ENCODE measurements at regions not wholly inside any gene's neighbourhood (a gene's known extent, or its start where the extent isn't known, plus 50 kb on each side); places are given as distances from the start of the nearest gene placed in this dataset.
"Not testable (repeated sequence)": the region's sequence is repeated elsewhere in the genome, so short reads cannot be mapped to it uniquely, and the experiment has no call there.

DNA sequence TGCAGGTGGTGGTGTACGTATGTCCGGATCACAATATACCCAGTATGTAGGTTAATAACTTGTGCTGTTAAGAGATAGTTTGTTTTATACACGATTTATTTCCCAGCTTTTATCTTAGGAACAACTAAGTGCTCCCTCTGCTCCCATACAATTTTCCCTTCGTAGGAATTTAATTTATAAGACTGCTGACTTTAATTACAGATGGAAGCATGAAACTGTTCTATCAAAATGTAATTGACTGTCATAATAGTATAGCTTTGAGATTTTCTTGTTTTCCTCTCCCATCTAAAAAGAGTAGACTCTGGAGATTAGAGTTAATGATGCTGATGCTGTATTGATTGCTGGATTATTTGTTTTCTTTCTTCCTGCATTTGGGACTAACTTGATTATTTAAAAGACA is 370.7 kb upstream of the SGO1 start:
- Mint-ChIP-seq H3K27ac (ENCODE audit: unreplicated experiment) (no peak overlapping the region), H3K9me3 (ENCODE audit: unreplicated experiment) (no peaks in the 10 kb centered on the region), H3K4me3 (ENCODE audit: unreplicated experiment) (no peak overlapping the region), H3K4me1 (ENCODE audit: unreplicated experiment) (peaks cover 4% of the 10 kb centered on the region), H3K36me3 (ENCODE audit: unreplicated experiment) (no peaks in the 10 kb centered on the region), H3K27me3 (ENCODE audit: unreplicated experiment) (no peaks in the 10 kb centered on the region)
- DNase-seq (ENCODE audit: extremely low spot score, unreplicated experiment): no peak
- TF ChIP-seq, protein P1, sequence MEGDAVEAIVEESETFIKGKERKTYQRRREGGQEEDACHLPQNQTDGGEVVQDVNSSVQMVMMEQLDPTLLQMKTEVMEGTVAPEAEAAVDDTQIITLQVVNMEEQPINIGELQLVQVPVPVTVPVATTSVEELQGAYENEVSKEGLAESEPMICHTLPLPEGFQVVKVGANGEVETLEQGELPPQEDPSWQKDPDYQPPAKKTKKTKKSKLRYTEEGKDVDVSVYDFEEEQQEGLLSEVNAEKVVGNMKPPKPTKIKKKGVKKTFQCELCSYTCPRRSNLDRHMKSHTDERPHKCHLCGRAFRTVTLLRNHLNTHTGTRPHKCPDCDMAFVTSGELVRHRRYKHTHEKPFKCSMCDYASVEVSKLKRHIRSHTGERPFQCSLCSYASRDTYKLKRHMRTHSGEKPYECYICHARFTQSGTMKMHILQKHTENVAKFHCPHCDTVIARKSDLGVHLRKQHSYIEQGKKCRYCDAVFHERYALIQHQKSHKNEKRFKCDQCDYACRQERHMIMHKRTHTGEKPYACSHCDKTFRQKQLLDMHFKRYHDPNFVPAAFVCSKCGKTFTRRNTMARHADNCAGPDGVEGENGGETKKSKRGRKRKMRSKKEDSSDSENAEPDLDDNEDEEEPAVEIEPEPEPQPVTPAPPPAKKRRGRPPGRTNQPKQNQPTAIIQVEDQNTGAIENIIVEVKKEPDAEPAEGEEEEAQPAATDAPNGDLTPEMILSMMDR (IDR thresholded peaks at IDR 0.05): no peak

DNA sequence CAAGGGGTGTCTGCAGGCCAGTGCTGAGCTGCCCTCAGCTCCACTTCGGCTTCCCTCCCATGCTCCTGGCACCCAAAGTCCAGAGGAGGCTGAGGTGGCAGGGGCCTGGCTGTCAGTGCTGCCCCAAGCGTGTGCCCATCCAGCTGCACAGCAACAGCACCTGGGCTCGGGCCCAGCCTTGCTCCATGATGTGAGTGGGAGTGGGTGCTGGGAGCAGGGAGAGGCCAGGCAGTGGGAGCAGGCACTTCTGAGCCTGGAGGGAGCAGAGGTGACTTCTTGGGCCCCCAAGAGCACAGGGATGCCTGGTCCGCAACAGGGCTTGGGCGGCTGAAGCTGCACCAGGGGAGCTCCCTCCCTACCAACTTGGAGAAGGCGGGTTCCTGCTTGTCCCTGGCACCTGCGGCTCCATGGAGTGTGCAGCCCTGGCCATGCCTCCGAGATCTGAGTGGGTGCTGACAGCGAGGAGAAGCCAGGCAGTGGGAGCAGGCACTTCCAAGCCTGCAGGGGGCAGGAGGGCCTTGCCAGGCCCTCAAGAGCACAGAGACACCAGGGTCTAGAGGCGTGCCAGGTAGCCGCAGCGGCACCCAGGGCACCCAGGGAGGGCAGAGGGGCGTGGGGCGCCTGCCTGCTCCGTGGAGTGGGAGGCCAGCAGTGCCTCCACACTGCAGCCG is 366.7 kb upstream of the SGO1 start:
- no peaks in the 10 kb centered on the region for H3K27me3 Mint-ChIP-seq (ENCODE audit: unreplicated experiment)
- no peaks in the 10 kb centered on the region for H3K36me3 Mint-ChIP-seq (ENCODE audit: unreplicated experiment)
- H3K9me3 Mint-ChIP-seq (ENCODE audit: unreplicated experiment): no peaks in the 10 kb centered on the region
- TF ChIP-seq, protein P1 (IDR thresholded peaks at IDR 0.05): no peak
- H3K4me1 Mint-ChIP-seq (ENCODE audit: unreplicated experiment): no peaks in the 10 kb centered on the region
- DNase-seq (ENCODE audit: extremely low spot score, unreplicated experiment): no peak
- H3K27ac Mint-ChIP-seq (ENCODE audit: unreplicated experiment): no peak overlapping the region
- no peak overlapping the region for H3K4me3 Mint-ChIP-seq (ENCODE audit: unreplicated experiment)

DNA sequence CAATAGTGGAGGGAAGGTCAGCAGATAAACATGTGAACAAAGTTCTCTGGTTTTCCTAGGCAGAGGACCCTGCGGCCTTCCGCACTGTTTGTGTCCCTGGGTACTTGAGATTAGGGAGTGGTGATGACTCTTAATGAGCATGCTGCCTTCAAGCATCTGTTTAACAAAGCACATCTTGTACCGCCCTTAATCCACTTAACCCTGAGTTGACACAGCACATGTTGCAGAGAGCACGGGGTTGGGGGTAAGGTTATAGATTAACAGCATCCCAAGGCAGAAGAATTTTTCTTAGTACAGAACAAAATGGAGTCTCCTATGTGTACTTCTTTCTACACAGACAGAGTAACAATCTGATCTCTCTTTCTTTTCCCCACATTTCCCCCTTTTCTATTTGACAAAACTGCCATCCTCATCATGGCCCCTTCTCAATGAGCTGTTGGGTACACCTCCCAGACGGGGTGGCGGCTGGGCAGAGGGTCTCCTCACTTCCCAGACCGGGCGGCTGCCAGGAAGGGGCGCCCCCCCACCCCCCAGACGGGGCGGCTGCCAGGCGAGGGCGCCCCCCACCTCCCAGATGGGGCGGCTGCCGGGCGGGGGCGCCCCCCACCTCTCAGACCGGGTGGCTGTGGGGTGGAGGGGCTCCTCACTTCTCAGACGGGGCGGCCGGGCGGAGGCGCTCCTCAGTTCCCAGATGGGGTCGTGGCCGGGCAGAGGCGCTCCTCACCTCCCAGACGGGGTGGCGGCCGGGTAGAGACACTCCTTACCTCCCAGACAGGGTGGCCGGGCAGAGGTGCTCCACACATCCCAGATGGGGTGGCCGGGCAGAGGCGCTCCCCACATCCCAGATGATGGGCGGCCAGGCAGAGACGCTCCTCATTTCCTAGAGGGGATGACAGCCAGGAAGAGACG is 361.6 kb upstream of the SGO1 start:
- not testable (repeated sequence) for H3K36me3 Mint-ChIP-seq (ENCODE audit: unreplicated experiment); H3K27me3 Mint-ChIP-seq (ENCODE audit: unreplicated experiment); H3K9me3 Mint-ChIP-seq (ENCODE audit: unreplicated experiment); DNase-seq (ENCODE audit: extremely low spot score, unreplicated experiment); H3K4me3 Mint-ChIP-seq (ENCODE audit: unreplicated experiment); H3K27ac Mint-ChIP-seq (ENCODE audit: unreplicated experiment)
- peaks cover 11% of the 10 kb centered on the region for H3K4me1 Mint-ChIP-seq (ENCODE audit: unreplicated experiment)

DNA sequence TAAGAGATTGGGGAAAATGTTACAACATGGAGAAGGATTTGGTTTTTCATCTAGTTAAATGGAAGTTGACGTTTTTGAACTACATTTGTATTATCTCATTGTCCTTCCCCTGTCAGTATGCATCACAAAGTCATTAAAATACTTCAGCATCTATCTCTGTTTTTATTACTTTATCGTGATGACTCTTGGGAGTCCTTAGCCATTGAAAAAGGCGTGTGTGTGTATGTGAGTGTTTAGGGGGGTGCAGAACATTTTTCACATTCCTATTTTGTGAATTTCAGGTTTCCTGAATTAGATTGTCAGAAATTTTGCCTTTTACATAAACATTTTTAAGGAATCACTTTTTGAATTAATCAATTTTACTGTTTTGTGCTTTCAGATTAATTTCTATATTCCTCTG is 360.6 kb upstream of the SGO1 start:
- Mint-ChIP-seq H3K27me3 (ENCODE audit: unreplicated experiment) (no peaks in the 10 kb centered on the region), H3K4me1 (ENCODE audit: unreplicated experiment) (peaks cover 14% of the 10 kb centered on the region), H3K9me3 (ENCODE audit: unreplicated experiment) (no peaks in the 10 kb centered on the region), H3K4me3 (ENCODE audit: unreplicated experiment) (no peak overlapping the region), H3K27ac (ENCODE audit: unreplicated experiment) (no peak overlapping the region), H3K36me3 (ENCODE audit: unreplicated experiment) (no peaks in the 10 kb centered on the region)
- no peak for DNase-seq (ENCODE audit: extremely low spot score, unreplicated experiment)
- TF ChIP-seq, protein P1 (IDR thresholded peaks at IDR 0.05): no peak

DNA sequence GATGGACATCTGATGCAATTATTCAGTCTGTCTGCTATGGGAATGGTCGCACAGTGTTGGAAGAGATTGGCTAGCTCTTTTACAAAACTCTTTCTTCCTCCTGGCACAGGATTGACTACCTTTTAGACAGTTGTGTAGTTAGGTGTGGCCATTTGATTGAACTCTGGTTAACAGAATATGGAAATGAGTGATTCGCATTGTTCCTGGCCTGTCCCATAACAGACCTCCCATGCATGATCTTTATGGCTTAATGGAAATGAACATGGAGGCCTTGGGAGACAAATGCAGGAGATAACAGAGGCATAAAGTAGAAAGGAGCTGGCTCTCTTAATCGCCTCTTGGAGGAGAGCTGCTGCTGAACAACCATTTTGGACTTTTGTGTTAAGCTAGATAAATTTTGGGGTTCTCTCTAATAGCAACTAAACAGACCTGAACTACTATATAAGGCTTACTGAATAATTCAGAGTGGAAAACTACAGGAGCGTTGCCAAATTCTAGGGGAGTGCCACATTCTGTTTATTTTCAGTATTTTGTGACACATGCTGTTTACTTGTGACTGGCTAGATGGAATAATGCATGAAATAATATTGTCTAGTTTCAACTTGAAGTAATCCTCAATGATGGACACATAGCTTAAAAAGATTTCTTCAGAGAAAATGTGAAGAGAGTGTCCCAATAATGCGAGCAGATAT is 357.7 kb upstream of the SGO1 start:
- no peaks in the 10 kb centered on the region for H3K9me3 Mint-ChIP-seq (ENCODE audit: unreplicated experiment)
- H3K27ac Mint-ChIP-seq (ENCODE audit: unreplicated experiment): no peak overlapping the region

More for the DNA sequence above, 357.7 kb upstream of the SGO1 start:
- Mint-ChIP-seq H3K27me3 (ENCODE audit: unreplicated experiment) (no peaks in the 10 kb centered on the region), H3K4me3 (ENCODE audit: unreplicated experiment) (no peak overlapping the region), H3K4me1 (ENCODE audit: unreplicated experiment) (peaks cover 14% of the 10 kb centered on the region), H3K36me3 (ENCODE audit: unreplicated experiment) (no peaks in the 10 kb centered on the region)
- TF ChIP-seq, protein P1 (IDR thresholded peaks at IDR 0.05): no peak
- DNase-seq (ENCODE audit: extremely low spot score, unreplicated experiment): no peak

Data from osteocyte (in vitro differentiated cells).